ENCODE measurements at regions not wholly inside any gene's neighbourhood (a gene's known extent, or its start where the extent isn't known, plus 50 kb on each side); places are given as distances from the start of the nearest gene placed in this dataset.

DNA sequence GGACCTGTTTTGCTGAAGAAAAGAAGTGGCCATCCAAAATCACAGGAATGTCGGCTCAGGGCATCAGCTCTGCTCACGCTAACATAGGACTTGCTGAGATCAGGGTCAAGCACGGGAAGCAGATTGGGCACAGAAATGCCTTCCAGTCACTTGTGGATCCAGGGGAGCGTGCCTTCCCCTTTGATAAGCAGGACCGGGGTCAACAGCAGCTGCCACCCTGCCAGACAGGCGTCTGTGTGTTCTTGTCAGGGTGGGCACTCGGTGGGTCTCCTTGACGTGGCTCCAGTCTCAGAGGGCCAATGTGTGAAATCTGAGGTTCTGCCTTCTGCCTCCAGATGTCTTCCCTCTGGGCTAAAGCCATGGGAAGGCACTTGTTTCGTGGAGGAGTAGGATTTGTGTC, 313.7 kb upstream of the IRX4 start:
- TF ChIP-seq POLR2A (IDR thresholded peaks at IDR 0.05) (no peak), EP300 (IDR thresholded peaks at IDR 0.05) (no peak), POLR2AphosphoS5 (IDR thresholded peaks at IDR 0.05) (no peak)
- TF ChIP-seq, protein P1, sequence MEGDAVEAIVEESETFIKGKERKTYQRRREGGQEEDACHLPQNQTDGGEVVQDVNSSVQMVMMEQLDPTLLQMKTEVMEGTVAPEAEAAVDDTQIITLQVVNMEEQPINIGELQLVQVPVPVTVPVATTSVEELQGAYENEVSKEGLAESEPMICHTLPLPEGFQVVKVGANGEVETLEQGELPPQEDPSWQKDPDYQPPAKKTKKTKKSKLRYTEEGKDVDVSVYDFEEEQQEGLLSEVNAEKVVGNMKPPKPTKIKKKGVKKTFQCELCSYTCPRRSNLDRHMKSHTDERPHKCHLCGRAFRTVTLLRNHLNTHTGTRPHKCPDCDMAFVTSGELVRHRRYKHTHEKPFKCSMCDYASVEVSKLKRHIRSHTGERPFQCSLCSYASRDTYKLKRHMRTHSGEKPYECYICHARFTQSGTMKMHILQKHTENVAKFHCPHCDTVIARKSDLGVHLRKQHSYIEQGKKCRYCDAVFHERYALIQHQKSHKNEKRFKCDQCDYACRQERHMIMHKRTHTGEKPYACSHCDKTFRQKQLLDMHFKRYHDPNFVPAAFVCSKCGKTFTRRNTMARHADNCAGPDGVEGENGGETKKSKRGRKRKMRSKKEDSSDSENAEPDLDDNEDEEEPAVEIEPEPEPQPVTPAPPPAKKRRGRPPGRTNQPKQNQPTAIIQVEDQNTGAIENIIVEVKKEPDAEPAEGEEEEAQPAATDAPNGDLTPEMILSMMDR (IDR thresholded peaks at IDR 0.05), result no peak

Measured in suprapubic skin (tissue), 4 donors.